T-helper 17 cell (primary cell): ENCODE measurements at regions not wholly inside any gene's neighbourhood (a gene's known extent, or its start where the extent isn't known, plus 50 kb on each side); places are given as distances from the start of the nearest gene placed in this dataset.
"Not testable (repeated sequence)": the region's sequence is repeated elsewhere in the genome, so short reads cannot be mapped to it uniquely, and the experiment has no call there.

Experiments used
- ATAC-seq: fragments of 150-1000 bp; cut with Tn5 transposase; 2 replicates; pipeline ENCODE4 v1.10.0; 2021; ENCODE audit warnings: mild to moderate bottlenecking, moderate library complexity
- DNase-seq, 3 donors: peaks; one replicate each; pipeline versions ENCODE4 v3.0.0 to v3.0.0-alpha.2; 2020 to 2021
- H3K9me3 ChIP-seq: one replicate; pipeline ENCODE4 v1.7.0; 2013; ENCODE audit warnings: low read length, mild to moderate bottlenecking; ENCODE audit not compliant: control insufficient read depth, poor library complexity, severe bottlenecking
- H3K27ac Mint-ChIP-seq: one replicate; pipeline ENCODE4 v1.8.0; 2022; ENCODE audit warnings: mild to moderate bottlenecking, moderate library complexity, mixed read lengths
- H3K27me3 Mint-ChIP-seq: one replicate; pipeline ENCODE4 v1.8.0; 2022; ENCODE audit warnings: mixed read lengths
- H3K36me3 Mint-ChIP-seq: one replicate; pipeline ENCODE4 v1.8.0; 2022; ENCODE audit warnings: low read depth, mixed read lengths
- H3K4me1 Mint-ChIP-seq: one replicate; pipeline ENCODE4 v1.8.0; 2022; ENCODE audit warnings: mild to moderate bottlenecking, mixed read lengths
- H3K4me3 Mint-ChIP-seq: one replicate; pipeline ENCODE4 v1.8.0; 2022; ENCODE audit warnings: mild to moderate bottlenecking, moderate library complexity, mixed read lengths

DNA sequence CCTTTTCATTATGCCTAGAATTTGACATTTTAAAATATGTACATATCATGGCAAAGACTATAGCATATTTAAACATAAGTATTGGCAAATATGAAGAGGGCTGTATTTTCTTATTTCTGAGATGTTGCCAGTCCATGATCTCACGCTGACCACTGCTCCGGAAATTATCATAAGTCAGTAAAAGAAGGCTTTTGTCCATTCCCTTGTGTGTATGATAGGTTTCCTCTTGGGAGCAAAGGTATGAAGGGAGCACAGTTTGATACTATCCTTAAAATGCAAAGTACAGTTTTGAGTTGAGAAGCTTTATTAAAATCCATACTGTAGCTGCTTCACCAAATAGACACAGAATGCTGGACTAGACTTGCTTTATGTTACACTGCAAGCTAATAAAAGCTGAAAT lies 52.6 kb upstream of the AGA start:
- ATAC-seq, result no peak
- H3K36me3 Mint-ChIP-seq, result no peaks in the 10 kb centered on the region

DNA sequence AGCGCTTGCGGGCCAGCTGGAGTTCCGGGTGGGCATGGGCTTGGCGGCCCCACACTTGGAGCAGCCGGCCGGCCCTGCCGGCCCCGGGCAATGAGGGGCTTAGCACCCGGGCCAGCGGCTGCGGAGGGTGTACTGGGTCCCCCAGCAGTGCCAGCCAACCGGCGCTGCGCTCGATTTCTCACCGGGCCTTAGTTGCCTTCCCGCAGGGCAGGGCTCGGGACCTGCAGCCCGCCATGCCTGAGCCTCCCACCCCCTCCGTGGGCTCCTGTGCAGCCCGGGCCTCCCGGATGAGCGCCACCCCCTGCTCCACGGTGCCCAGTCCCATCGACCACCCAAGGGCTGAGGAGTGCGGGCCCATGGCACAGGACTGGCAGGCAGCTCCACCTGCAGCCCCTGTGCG lies 53.4 kb upstream of the AGA start:
- H3K4me3 Mint-ChIP-seq, H3K36me3 Mint-ChIP-seq, H3K27ac Mint-ChIP-seq: not testable (repeated sequence)

More for the DNA sequence above, 52.6 kb upstream of the AGA start:
- Mint-ChIP-seq H3K27me3 (no peaks in the 10 kb centered on the region), H3K4me1 (no peaks in the 10 kb centered on the region), H3K27ac (no peak overlapping the region), H3K4me3 (no peak overlapping the region)
- no peaks in the 10 kb centered on the region for H3K9me3 ChIP-seq
- DNase-seq, result no peak

DNA sequence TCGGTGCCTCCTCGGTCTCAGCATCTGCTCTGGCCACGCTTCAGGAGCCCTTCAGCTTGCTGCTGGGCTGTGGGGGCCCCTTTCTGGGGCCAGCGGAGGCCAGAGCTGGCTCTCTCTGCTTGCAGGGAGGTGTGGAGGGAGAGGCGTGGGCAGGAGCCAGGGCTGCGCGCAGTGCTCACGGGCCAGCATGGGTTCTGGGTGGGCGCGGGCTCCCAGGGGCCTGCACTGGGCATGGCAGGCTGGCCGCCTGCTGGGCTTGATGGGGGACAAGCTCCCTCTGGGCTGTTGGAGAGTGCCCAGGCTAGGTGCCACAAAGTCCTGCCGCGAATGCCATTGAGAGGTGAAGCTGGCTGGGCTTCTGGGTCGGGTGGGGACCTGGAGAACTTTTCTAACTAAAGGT lies 57.3 kb upstream of the AGA start:
- DNase-seq, result no peak
- H3K4me1 Mint-ChIP-seq, result no peaks in the 10 kb centered on the region
- H3K4me3 Mint-ChIP-seq, result no peak overlapping the region
- no peaks in the 10 kb centered on the region for H3K36me3 Mint-ChIP-seq
- no peaks in the 10 kb centered on the region for H3K9me3 ChIP-seq
- ATAC-seq, result no peak
- H3K27ac Mint-ChIP-seq, result no peak overlapping the region
- H3K27me3 Mint-ChIP-seq, result no peaks in the 10 kb centered on the region

More for the DNA sequence above, 53.4 kb upstream of the AGA start:
- H3K9me3 ChIP-seq, H3K27me3 Mint-ChIP-seq, H3K4me1 Mint-ChIP-seq, ATAC-seq, DNase-seq: not testable (repeated sequence)

DNA sequence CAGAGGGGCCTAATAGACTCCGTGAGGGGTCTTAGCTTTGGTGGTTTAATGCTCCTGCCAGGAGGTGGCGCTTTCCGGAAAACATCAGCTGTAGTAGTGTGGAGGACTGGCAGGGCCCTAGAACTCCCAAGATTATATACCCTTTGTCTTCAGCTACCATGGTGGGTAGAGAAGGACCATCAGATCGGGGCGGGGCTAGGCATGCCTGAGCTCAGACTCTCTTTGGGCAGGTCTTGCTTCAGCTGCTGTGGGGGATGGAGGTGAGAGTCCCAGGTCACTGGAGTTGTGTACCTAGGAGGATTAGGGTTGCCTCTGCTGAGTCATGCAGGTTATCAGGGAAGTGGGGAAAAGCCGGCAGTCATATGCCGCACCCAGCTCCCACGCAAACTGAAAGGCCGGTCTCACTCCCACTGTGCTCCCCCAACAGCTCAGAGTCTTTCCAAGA lies 63.0 kb upstream of the AGA start:
- Mint-ChIP-seq H3K36me3 (no peaks in the 10 kb centered on the region), H3K4me1 (no peaks in the 10 kb centered on the region), H3K4me3 (no peak overlapping the region), H3K27ac (no peak overlapping the region), H3K27me3 (no peaks in the 10 kb centered on the region)
- DNase-seq, result no peak
- no peaks in the 10 kb centered on the region for H3K9me3 ChIP-seq
- no peak for ATAC-seq

DNA sequence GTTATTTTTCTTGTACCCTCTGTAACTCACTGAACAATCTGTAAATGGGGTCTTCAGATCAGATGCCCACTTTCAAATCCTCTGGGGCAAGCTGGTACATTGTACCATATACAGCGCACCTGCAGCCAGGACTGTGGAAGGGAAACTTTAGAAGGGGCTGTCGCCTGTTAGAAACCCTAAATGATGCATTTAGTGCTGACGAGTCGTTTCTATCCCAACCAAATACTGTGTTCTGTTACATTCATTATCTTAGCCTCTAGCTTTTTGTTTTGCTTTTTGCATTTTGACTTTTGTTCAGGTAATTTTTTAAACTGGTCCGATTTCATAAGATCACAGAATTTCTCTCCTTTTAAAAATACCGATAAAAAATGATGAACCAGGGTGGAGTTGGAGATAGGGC lies 66.4 kb upstream of the AGA start:
- no peak overlapping the region for H3K27ac Mint-ChIP-seq
- no peaks in the 10 kb centered on the region for H3K4me1 Mint-ChIP-seq
- no peak overlapping the region for H3K4me3 Mint-ChIP-seq
- H3K36me3 Mint-ChIP-seq, result no peaks in the 10 kb centered on the region
- H3K27me3 Mint-ChIP-seq, result no peaks in the 10 kb centered on the region
- ATAC-seq, result no peak
- H3K9me3 ChIP-seq, result no peaks in the 10 kb centered on the region
- no peak for DNase-seq

DNA sequence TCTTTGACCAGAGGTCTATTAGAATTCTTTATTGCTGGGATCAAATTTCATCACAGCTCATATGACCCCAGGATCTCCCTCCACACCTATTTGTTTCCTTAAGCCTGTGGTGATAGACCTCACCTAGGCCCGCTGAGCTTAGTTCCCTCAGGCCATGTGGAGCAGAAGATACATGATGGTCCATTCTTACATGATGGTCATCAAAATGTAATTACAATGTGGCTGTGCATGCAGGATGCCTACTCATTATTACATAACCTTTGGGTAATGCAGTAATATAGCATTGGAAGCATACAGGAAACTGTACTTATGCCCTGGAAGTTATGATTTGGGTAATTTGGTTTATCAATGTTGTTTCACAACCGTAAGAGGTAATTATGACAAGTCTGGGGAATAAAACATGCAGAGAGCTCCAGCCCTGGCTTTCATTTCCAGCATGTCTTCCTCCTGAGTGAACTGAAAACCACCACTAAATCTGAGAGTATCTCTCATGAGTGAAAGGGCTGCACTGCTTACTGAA lies 67.0 kb upstream of the AGA start:
- ATAC-seq (no peak), DNase-seq (no peak)
- no peaks in the 10 kb centered on the region for H3K36me3 Mint-ChIP-seq
- no peaks in the 10 kb centered on the region for H3K4me1 Mint-ChIP-seq
- no peak overlapping the region for H3K4me3 Mint-ChIP-seq
- no peak overlapping the region for H3K27ac Mint-ChIP-seq
- H3K9me3 ChIP-seq, result no peaks in the 10 kb centered on the region
- no peaks in the 10 kb centered on the region for H3K27me3 Mint-ChIP-seq

DNA sequence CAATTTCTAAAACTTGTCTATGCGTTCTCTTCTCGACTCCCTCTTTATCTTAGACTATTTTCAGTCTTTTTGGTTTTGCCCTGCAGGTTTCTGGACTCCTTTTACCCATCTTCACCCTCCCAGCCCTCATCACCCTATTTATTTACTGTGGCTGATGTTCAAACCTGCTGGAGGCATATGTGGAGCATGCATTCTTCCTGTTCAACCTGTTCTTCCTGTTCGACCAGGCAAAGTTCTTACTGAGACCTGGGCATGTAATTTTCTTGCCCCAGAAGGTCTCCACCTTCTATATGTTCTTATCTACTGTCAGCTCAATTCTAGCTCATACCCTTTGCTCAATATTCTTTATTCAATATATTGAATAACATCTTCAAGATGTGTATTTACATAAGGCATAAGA lies 69.4 kb upstream of the AGA start:
- no peaks in the 10 kb centered on the region for H3K36me3 Mint-ChIP-seq
- no peak overlapping the region for H3K27ac Mint-ChIP-seq

DNA sequence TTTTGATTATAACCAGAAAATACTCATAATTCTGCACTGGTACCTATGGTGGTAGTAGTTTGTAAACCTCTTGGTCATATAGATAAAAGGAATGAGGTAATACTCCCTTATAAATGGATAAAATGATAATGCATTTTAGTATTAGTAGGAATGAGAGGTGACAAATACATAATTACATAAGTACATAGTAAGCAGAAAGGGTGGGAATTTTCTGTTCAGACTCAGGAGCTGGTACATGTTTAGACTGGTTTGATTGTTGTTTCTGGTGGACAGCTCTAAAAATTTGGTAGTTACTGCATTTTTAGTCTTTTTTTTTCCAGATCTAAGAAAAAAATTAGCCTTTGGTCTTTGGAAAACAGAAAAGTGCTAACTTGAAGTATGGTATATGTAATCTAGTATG lies 70.4 kb upstream of the AGA start:
- ATAC-seq, result no peak
- Mint-ChIP-seq H3K4me3 (no peak overlapping the region), H3K4me1 (no peaks in the 10 kb centered on the region), H3K27me3 (no peaks in the 10 kb centered on the region), H3K27ac (no peak overlapping the region), H3K36me3 (no peaks in the 10 kb centered on the region)
- no peaks in the 10 kb centered on the region for H3K9me3 ChIP-seq
- no peak for DNase-seq

More for the DNA sequence above, 69.4 kb upstream of the AGA start:
- H3K4me3 Mint-ChIP-seq, result no peak overlapping the region
- no peaks in the 10 kb centered on the region for H3K9me3 ChIP-seq
- H3K4me1 Mint-ChIP-seq, result no peaks in the 10 kb centered on the region
- ATAC-seq (no peak), DNase-seq (no peak)
- no peaks in the 10 kb centered on the region for H3K27me3 Mint-ChIP-seq

DNA sequence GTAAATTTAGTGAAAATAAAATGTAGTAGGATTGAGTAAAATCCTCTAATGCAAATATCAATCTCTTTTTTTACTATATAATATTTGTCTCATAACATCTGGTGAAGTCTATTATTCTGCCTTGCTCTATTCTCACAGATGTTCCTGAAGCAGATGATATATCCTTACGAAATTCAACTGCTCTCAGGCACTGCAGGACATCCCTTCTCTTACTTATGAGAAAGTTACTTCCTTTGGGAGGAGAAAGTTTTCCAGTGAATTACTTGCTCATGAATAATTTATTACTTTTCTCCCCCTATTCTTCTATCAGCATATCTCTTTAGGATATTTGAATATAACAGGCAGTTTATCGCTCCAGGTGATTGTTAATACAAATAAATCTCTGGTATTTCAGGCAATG lies 75.6 kb upstream of the AGA start:
- ATAC-seq (no peak), DNase-seq (no peak)
- no peaks in the 10 kb centered on the region for H3K9me3 ChIP-seq
- Mint-ChIP-seq H3K27ac (no peak overlapping the region), H3K4me1 (no peaks in the 10 kb centered on the region), H3K27me3 (no peaks in the 10 kb centered on the region), H3K4me3 (no peak overlapping the region), H3K36me3 (no peaks in the 10 kb centered on the region)

DNA sequence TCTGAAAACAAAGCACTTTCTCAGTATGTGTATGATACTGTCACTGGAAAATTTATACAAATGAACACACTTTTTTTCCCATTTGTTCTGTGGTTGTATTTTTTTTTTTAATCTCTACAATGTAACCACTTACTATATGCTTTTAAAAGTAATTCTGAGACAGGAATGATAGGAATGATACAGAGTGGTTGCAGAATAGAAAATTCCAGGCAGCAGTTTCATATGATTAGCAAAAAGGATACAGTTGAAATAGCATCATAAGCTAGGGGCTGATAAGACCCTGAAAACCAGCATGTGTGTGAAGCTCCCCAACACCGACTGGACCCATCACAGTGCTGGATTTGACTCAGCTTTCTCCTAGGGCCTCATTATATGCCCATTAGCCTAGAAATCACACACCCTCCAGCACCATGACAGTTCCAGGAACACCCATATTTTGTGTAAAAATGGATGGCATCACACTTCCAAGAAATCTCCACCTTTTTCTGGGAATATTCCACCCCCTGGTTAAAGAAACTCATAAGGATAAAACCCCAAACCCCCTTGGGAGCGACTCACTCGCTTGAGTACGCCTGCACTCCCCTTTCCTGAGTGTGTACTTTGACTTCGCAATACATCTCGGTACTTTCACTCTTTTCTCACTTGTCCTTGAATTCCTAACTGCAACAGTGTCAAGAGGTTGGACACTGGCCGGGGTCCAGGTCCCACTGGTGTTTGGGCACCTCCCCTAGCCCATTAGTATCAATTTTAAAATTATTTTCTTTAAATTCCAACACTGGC lies 77.4 kb upstream of the AGA start:
- H3K9me3 ChIP-seq, result no peaks in the 10 kb centered on the region
- no peaks in the 10 kb centered on the region for H3K27me3 Mint-ChIP-seq
- H3K27ac Mint-ChIP-seq, result no peak overlapping the region
- DNase-seq (no peak), ATAC-seq (no peak)
- no peaks in the 10 kb centered on the region for H3K4me1 Mint-ChIP-seq
- H3K36me3 Mint-ChIP-seq, result no peaks in the 10 kb centered on the region
- H3K4me3 Mint-ChIP-seq, result no peak overlapping the region

DNA sequence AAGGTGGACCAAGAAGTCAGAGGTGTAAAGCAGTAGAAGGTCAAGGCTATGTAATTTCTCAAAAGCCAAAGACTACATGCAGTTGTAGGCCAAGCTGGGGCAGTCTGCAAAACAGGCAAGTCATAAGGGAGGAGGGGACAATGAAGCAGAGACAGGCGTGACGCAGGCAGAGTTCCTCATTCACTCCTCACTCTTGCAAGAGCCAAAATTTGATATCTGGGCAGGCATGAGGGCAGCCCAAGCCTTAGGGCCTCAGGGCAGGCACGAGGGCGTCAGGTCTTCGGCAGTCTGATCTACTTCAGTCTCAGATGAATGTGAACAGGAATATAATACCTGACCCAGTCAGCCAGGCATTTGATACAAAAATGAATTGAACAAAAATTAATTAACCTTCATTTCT lies 86.4 kb upstream of the AGA start:
- no peaks in the 10 kb centered on the region for H3K4me1 Mint-ChIP-seq
- DNase-seq (no peak), ATAC-seq (no peak)
- no peak overlapping the region for H3K27ac Mint-ChIP-seq
- no peaks in the 10 kb centered on the region for H3K27me3 Mint-ChIP-seq
- peaks cover 3% of the 10 kb centered on the region for H3K36me3 Mint-ChIP-seq
- no peaks in the 10 kb centered on the region for H3K9me3 ChIP-seq
- H3K4me3 Mint-ChIP-seq, result no peak overlapping the region

DNA sequence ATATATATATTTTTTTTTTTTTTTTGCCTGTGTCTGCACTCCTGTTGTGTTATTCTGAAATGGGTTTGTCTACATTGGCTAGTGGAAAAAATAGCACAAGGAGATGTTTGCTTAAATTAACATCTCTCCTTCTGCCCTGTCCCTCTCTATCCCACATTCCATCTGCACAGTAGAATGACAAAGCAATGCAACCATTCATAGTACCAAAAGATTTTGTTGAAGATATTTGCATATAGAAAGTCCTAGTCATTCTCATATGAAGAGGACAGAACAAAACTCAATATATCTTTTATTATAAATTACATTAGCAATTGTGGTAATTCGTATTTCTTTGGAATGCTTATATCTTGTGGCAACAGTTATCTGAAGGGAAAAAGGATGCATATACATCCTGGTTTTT lies 88.3 kb upstream of the AGA start:
- Mint-ChIP-seq H3K4me3 (no peak overlapping the region), H3K36me3 (peaks cover 3% of the 10 kb centered on the region), H3K4me1 (no peaks in the 10 kb centered on the region), H3K27me3 (no peaks in the 10 kb centered on the region), H3K27ac (no peak overlapping the region)
- no peak for DNase-seq
- ATAC-seq, result no peak
- H3K9me3 ChIP-seq, result no peaks in the 10 kb centered on the region

DNA sequence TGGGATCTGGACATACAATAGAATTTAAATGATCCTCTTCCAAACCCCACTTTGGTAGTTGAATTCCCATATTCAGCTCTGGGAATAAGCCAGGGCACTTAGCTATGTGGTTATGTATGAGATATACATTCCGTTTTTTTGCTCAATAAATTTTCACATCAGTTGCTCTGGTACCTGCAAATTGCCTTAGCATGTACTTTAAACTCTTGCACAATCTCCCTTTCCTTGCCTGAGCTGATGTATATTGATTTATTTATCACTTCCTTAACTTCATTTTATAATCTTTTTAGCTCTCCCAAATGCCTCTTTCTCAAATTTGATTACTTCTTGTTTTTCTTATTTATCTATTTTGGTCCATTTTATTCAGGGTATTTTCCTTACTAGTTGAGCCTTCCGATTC lies 90.1 kb upstream of the AGA start:
- Mint-ChIP-seq H3K4me3 (no peak overlapping the region), H3K27me3 (no peaks in the 10 kb centered on the region), H3K36me3 (peaks cover 3% of the 10 kb centered on the region), H3K27ac (no peak overlapping the region), H3K4me1 (no peaks in the 10 kb centered on the region)
- no peak for DNase-seq
- ATAC-seq, result no peak
- no peaks in the 10 kb centered on the region for H3K9me3 ChIP-seq

DNA sequence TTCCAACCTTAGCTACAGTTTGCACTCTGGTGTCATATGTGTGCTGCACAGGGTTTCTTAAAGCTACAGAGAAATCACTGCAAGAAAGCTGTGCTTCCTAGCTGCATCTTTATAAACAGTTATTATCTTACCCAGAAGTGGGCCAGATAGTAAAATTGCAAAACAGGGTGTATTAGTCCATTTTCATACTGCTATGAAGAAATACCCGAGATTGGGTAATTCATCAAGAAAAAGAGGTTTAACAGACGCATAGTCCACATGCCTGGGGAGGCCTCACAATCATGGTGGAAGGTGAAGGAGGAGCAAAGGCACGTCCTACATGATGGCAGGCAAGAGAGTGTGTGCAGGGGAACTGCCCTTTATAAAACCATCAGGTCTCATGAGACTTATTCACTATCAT lies 92.6 kb upstream of the AGA start:
- H3K4me3 Mint-ChIP-seq, H3K9me3 ChIP-seq, H3K27ac Mint-ChIP-seq, DNase-seq, H3K27me3 Mint-ChIP-seq, H3K4me1 Mint-ChIP-seq, ATAC-seq, H3K36me3 Mint-ChIP-seq: not testable (repeated sequence)
